SK-N-SH (cell line): ENCODE measurements at regions not wholly inside any gene's neighbourhood (a gene's known extent, or its start where the extent isn't known, plus 50 kb on each side); places are given as distances from the start of the nearest gene placed in this dataset.

ENCODE experiments used
- CTCF ChIA-PET: fragments of 300-600, 350-600 bp; formaldehyde crosslinking; extraction: SDS; loops from one replicate; lab custom pipeline; 2021; lab: Yijun Ruan, JAX
- POLR2A ChIA-PET: fragments of 350-600 bp; sonication (Branson Sonifier 250); formaldehyde crosslinking; extraction: SDS; loops from one replicate; lab custom pipeline; 2020; ENCODE audit warnings: antibody characterized with exemption, inconsistent platforms; lab: Yijun Ruan, JAX
- DNase-seq: peaks from one replicate; pipeline ENCODE4 v3.0.0; 2012
- H2AFZ ChIP-seq: fragments of 200-600 bp; sonication (generic); 2 replicates; pipeline ENCODE4 v1.8.1; 2016; ENCODE audit warnings: antibody characterized with exemption, mild to moderate bottlenecking, low read depth
- H3F3A ChIP-seq: fragments of 200-600 bp; sonication (generic); replicated peaks from 2 replicates; pipeline ENCODE3; 2016; ENCODE audit warnings: antibody characterized with exemption, mild to moderate bottlenecking; ENCODE audit not compliant: insufficient read depth
- H3K27ac ChIP-seq, 2 experiments: fragments of 200-500 bp in 1 of 2; fragments of 200-600 bp in 1 of 2; sonication (Bioruptor generic) in 1 of 2; sonication (generic), shearing (Covaris generic) in 1 of 2; 2 replicates each; pipeline versions ENCODE4 v1.5.1 to v1.6.1; 2014 to 2016; ENCODE audit warnings: low read depth in 2 of 2, inconsistent platforms in 1 of 2, low read length in 1 of 2, mild to moderate bottlenecking in 1 of 2, mixed read lengths in 1 of 2
- H3K27me3 ChIP-seq: fragments of 200-600 bp; sonication (generic), shearing (Covaris generic); 2 replicates; pipeline ENCODE4 v1.6.1; 2016; ENCODE audit warnings: mixed run types; ENCODE audit not compliant: insufficient read depth
- H3K36me3 ChIP-seq, 2 experiments: fragments of 200-500 bp in 1 of 2; fragments of 200-600 bp in 1 of 2; sonication (Bioruptor generic) in 1 of 2; sonication (generic) in 1 of 2; replicated peaks in 1 of 2; 2 replicates each; pipeline versions ENCODE3 to v1.5.1; 2014 to 2016; ENCODE audit warnings: low read length in 1 of 2, mild to moderate bottlenecking in 1 of 2; ENCODE audit not compliant: insufficient read depth in 2 of 2, control insufficient read depth in 1 of 2
- H3K4me1 ChIP-seq, 2 experiments: fragments of 200-500 bp in 1 of 2; fragments of 200-600 bp in 1 of 2; sonication (Bioruptor generic) in 1 of 2; sonication (generic), shearing (Covaris generic) in 1 of 2; 2 replicates each; pipeline versions ENCODE4 v1.5.1 to v1.6.1; 2014 to 2016; ENCODE audit warnings: low read depth in 1 of 2, low read length in 1 of 2, mixed run types in 1 of 2; ENCODE audit not compliant: insufficient read depth in 2 of 2, control insufficient read depth in 1 of 2
- H3K4me2 ChIP-seq: fragments of 200-600 bp; sonication (generic), shearing (Covaris generic); 2 replicates; pipeline ENCODE4 v1.6.1; 2017; ENCODE audit warnings: mixed run types
- H3K4me3 ChIP-seq, 2 experiments: fragments of 200-500 bp in 1 of 2; fragments of 200-600 bp in 1 of 2; sonication (Bioruptor generic) in 1 of 2; sonication (generic), shearing (Covaris generic) in 1 of 2; 2 replicates each; pipeline versions ENCODE4 v1.5.1 to v1.8.1; 2014 to 2016; ENCODE audit warnings: low read depth in 2 of 2, inconsistent platforms in 1 of 2, low read length in 1 of 2, mild to moderate bottlenecking in 1 of 2, mixed read lengths in 1 of 2, moderate library complexity in 1 of 2
- H3K79me2 ChIP-seq: fragments of 200-600 bp; sonication (generic); 2 replicates; pipeline ENCODE4 v1.8.1; 2017; ENCODE audit warnings: mild to moderate bottlenecking; ENCODE audit not compliant: insufficient read depth
- H3K9ac ChIP-seq: fragments of 200-600 bp; sonication (generic); 2 replicates; pipeline ENCODE4 v1.6.1; 2017; ENCODE audit warnings: mixed run types
- H3K9me2 ChIP-seq: fragments of 200-600 bp; sonication (generic); 2 replicates; pipeline ENCODE4 v1.6.1; 2017; ENCODE audit warnings: mixed run types
- H3K9me3 ChIP-seq: fragments of 200-600 bp; sonication (generic); 2 replicates; pipeline ENCODE4 v1.6.1; 2017; ENCODE audit warnings: mixed run types, mild to moderate bottlenecking, moderate library complexity
- H4K20me1 ChIP-seq: fragments of 200-600 bp; sonication (generic); 2 replicates; pipeline ENCODE4 v1.6.1; 2017; ENCODE audit warnings: mild to moderate bottlenecking, mixed run types; ENCODE audit not compliant: insufficient read depth
- ELF1 ChIP-seq: IDR thresholded peaks from 2 replicates; pipeline ENCODE4 v1.4.0; 2012
- EP300 ChIP-seq, 2 experiments: IDR thresholded peaks; 2 replicates each; pipeline versions ENCODE4 v1.4.0 to v1.6.1; 2012; ENCODE audit warnings: borderline replicate concordance in 1 of 2, low read depth in 1 of 2, low read length in 1 of 2
- FOSL2 ChIP-seq: IDR thresholded peaks from 2 replicates; pipeline ENCODE4 v1.4.0; 2012; ENCODE audit warnings: low read depth, mild to moderate bottlenecking, moderate library complexity, borderline replicate concordance
- GABPA ChIP-seq: IDR thresholded peaks from 2 replicates; pipeline ENCODE4 v1.4.0; 2012; ENCODE audit warnings: low read depth, mild to moderate bottlenecking
- GATA2 ChIP-seq: sonication (generic); formaldehyde crosslinking; IDR thresholded peaks from 2 replicates; pipeline ENCODE4 v1.5.0; 2020; ENCODE audit warnings: mild to moderate bottlenecking, missing genetic modification reagents
- JUND ChIP-seq: IDR thresholded peaks from 2 replicates; pipeline ENCODE4 v1.4.0; 2012
- MEF2A ChIP-seq: IDR thresholded peaks from 2 replicates; pipeline ENCODE4 v1.4.0; 2012; ENCODE audit warnings: low read depth, borderline replicate concordance
- RFX5 ChIP-seq: IDR thresholded peaks from 2 replicates; pipeline ENCODE4 v1.6.1; 2012; ENCODE audit warnings: mild to moderate bottlenecking, improper control_type of control experiment, low read length
- RXRA ChIP-seq: IDR thresholded peaks from 2 replicates; pipeline ENCODE4 v1.4.0; 2012; ENCODE audit warnings: low read depth, mild to moderate bottlenecking, borderline replicate concordance
- SIN3A ChIP-seq: IDR thresholded peaks from 2 replicates; pipeline ENCODE4 v1.6.1; 2012; ENCODE audit warnings: low read depth, mild to moderate bottlenecking, low read length, moderate library complexity, borderline replicate concordance
- SMC3 ChIP-seq: IDR thresholded peaks from 2 replicates; pipeline ENCODE4 v1.6.1; 2012; ENCODE audit warnings: low read depth, low read length, improper control_type of control experiment
- TEAD4 ChIP-seq: IDR thresholded peaks from 2 replicates; pipeline ENCODE4 v1.4.0; 2012; ENCODE audit warnings: mild to moderate bottlenecking, borderline replicate concordance; ENCODE audit not compliant: insufficient read depth
- YY1 ChIP-seq: IDR thresholded peaks from 2 replicates; pipeline ENCODE4 v1.4.0; 2012; ENCODE audit warnings: low read depth, mild to moderate bottlenecking
- WGBS: methylation state at CpG from one replicate; pipeline ENCODE4 v1.1.6; 2017; ENCODE audit warnings: low lambda C conversion rate; 5-methylcytosine and 5-hydroxymethylcytosine counted together
- TF ChIP-seq, protein P1 (sequence below): fragments of 150-350 bp; IDR thresholded peaks from 2 replicates; pipeline ENCODE4 v1.6.1; 2017; ENCODE audit warnings: antibody characterized with exemption, low read length, low read depth, borderline replicate concordance
- TF ChIP-seq, protein P2 (sequence below): IDR thresholded peaks from 2 replicates; pipeline ENCODE4 v1.4.0; 2012; ENCODE audit warnings: low read depth, borderline replicate concordance
- TF ChIP-seq, protein P3 (sequence below): fragments of 200-600 bp; sonication (generic); IDR thresholded peaks from 2 replicates; pipeline ENCODE4 v1.6.1; 2017; ENCODE audit warnings: antibody characterized with exemption, mild to moderate bottlenecking, moderate library complexity

DNA sequence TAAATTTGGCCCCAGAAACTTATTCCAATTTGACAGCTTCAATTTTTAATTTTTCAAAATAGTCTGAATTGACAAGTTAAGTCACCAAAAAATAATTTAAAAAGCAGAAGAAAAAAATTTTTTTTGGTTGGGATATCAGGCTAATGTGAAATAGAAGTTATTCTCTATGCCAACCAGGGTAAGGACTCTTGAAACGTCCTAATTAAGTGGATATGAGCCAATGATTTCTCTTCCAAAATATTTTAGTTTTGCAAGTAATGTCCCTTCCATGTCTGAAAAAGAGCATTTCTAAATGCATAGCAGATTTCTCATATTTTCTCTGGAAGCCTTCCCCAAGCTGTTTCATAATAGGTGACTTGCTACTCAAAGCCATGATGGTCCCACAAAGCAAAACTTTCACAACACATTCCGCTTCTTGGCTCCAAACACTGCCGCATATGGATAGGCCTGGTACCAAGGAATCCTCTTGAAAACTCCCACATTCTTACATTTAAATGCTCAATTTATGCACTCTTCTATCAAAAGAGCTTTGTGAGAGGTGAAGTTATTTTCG, 65.1 kb downstream of the SIX6 start:
- H3K79me2 ChIP-seq = no peaks in the 10 kb centered on the region
- H3K36me3 ChIP-seq = no peaks in the 10 kb centered on the region
- no peak overlapping the region for H3K4me2 ChIP-seq
- no peaks in the 10 kb centered on the region for H4K20me1 ChIP-seq
- H3K27me3 ChIP-seq = no peaks in the 10 kb centered on the region
- no peak overlapping the region for H3K9ac ChIP-seq
- 79% methylated on average over 4 of the region's 4 CpGs for WGBS
- DNase-seq = no peak
- no peak overlapping the region for H3K4me3 ChIP-seq
- POLR2A ChIA-PET = no interaction called here
- H3K9me3 ChIP-seq = no peaks in the 10 kb centered on the region
- no peaks in the 10 kb centered on the region for H3F3A ChIP-seq
- H3K27ac ChIP-seq = no peak overlapping the region
- no peaks in the 10 kb centered on the region for H3K4me1 ChIP-seq
- TF ChIP-seq, protein P1, sequence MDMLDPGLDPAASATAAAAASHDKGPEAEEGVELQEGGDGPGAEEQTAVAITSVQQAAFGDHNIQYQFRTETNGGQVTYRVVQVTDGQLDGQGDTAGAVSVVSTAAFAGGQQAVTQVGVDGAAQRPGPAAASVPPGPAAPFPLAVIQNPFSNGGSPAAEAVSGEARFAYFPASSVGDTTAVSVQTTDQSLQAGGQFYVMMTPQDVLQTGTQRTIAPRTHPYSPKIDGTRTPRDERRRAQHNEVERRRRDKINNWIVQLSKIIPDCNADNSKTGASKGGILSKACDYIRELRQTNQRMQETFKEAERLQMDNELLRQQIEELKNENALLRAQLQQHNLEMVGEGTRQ = no peak
- TF ChIP-seq SMC3 (no peak), GABPA (no peak), RXRA (no peak), RFX5 (no peak), FOSL2 (no peak), GATA2 (CRISPR knock-in tag) (no peak)
- H3K9me2 ChIP-seq = no peaks in the 10 kb centered on the region
- CTCF ChIA-PET = no interaction called here
- no peak overlapping the region for H2AFZ ChIP-seq

DNA sequence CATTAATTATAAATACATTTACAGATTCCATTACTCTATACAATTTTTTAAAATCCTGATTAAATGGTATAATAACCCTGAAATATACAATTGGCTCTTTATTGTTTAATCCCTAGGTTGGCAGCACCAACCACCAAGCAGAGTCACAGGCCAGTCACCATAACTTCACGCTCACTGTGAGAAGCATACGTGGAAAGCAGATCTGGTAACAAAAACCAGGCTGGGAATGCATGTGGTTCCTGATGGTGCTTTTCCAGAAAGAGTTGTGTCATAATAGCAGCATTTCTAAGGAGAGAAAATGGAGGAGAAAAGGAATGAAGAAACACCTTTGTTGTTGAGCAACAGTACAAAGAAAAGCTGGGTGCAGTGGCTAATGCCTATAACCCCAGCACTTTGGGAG, 66.1 kb downstream of the SIX6 start:
- no peaks in the 10 kb centered on the region for H4K20me1 ChIP-seq
- TF ChIP-seq SMC3 (no peak), SIN3A (no peak)
- TF ChIP-seq, all 33 proteins: peak for 0
- Histone ChIP-seq H3K79me2 (no peaks in the 10 kb centered on the region), H3K9me3 (no peaks in the 10 kb centered on the region), H3K27ac (no peak overlapping the region), H3F3A (no peaks in the 10 kb centered on the region), H2AFZ (no peak overlapping the region), H3K27me3 (no peaks in the 10 kb centered on the region), H3K4me1 (no peaks in the 10 kb centered on the region), H3K9me2 (no peaks in the 10 kb centered on the region), H3K9ac (no peak overlapping the region), H3K4me3 (no peak overlapping the region), H3K4me2 (no peak overlapping the region), H3K36me3 (no peaks in the 10 kb centered on the region)
- ChIA-PET POLR2A (no interaction called here), CTCF (interaction anchor here (1.0 to 1.2 kb wide), 3 partner anchors 13 to 225 kb away, joined by 3 to 4 read pairs (median 3); no protein-coding TSS in a partner anchor)
- WGBS = 97% methylated on average over 2 of the region's 2 CpGs
- DNase-seq = no peak

DNA sequence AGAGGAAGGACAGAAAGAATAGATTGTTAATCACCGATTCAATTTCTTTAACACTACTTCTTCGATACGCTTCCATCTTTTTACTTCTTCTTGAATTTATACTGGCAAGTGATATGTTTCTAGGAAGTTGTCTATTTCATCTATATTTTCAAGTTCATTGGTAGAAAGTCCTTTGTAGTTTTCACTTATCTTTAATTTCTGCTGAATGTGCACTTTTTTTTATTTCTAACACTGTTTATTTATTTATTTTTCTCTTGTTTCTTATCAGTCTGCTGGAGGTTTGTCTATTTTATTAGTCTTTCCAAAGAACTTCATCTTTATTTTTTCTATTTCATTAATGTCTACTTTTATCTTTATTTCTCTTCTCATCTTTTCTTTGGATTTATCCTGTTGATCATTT, 63.6 kb downstream of the SIX1 start:
- Histone ChIP-seq H3K9me3 (no peaks in the 10 kb centered on the region; the same call in 1 of the 2 replicates), H3K79me2 (no peaks in the 10 kb centered on the region), H3K36me3 (no peaks in the 10 kb centered on the region), H3K27me3 (no peaks in the 10 kb centered on the region), H3F3A (peaks cover 6% of the 10 kb centered on the region), H3K4me3 (no peak overlapping the region), H4K20me1 (no peaks in the 10 kb centered on the region), H3K4me2 (no peak overlapping the region), H3K4me1 (no peaks in the 10 kb centered on the region), H3K9ac (no peak overlapping the region), H3K27ac (no peak overlapping the region), H3K9me2 (0 out of 2 replicates have a peak, but pooled peaks cover 3% of the 10 kb centered on the region), H2AFZ (no peak overlapping the region)
- 85% methylated on average over 3 of the region's 3 CpGs for WGBS
- ChIA-PET POLR2A (no interaction called here), CTCF (interaction anchor here (1.3 kb wide), 1 partner anchor 27 kb away, joined by 4 read pairs; no protein-coding TSS in a partner anchor)
- DNase-seq = no peak
- TF ChIP-seq YY1 (no peak), MEF2A (no peak), RXRA (no peak), JUND (no peak), TEAD4 (no peak), SIN3A (no peak), SMC3 (no peak), EP300 (IDR thresholded peaks at IDR 0.05; ENCODE audit: borderline replicate concordance in 1 of 2, low read depth in 1 of 2, low read length in 1 of 2) (no peak), ELF1 (no peak)
- TF ChIP-seq, protein P2, sequence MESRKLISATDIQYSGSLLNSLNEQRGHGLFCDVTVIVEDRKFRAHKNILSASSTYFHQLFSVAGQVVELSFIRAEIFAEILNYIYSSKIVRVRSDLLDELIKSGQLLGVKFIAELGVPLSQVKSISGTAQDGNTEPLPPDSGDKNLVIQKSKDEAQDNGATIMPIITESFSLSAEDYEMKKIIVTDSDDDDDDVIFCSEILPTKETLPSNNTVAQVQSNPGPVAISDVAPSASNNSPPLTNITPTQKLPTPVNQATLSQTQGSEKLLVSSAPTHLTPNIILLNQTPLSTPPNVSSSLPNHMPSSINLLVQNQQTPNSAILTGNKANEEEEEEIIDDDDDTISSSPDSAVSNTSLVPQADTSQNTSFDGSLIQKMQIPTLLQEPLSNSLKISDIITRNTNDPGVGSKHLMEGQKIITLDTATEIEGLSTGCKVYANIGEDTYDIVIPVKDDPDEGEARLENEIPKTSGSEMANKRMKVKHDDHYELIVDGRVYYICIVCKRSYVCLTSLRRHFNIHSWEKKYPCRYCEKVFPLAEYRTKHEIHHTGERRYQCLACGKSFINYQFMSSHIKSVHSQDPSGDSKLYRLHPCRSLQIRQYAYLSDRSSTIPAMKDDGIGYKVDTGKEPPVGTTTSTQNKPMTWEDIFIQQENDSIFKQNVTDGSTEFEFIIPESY = no peak
- TF ChIP-seq, protein P3, sequence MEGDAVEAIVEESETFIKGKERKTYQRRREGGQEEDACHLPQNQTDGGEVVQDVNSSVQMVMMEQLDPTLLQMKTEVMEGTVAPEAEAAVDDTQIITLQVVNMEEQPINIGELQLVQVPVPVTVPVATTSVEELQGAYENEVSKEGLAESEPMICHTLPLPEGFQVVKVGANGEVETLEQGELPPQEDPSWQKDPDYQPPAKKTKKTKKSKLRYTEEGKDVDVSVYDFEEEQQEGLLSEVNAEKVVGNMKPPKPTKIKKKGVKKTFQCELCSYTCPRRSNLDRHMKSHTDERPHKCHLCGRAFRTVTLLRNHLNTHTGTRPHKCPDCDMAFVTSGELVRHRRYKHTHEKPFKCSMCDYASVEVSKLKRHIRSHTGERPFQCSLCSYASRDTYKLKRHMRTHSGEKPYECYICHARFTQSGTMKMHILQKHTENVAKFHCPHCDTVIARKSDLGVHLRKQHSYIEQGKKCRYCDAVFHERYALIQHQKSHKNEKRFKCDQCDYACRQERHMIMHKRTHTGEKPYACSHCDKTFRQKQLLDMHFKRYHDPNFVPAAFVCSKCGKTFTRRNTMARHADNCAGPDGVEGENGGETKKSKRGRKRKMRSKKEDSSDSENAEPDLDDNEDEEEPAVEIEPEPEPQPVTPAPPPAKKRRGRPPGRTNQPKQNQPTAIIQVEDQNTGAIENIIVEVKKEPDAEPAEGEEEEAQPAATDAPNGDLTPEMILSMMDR = no peak
